ENCODE measurements at regions not wholly inside any gene's neighbourhood (a gene's known extent, or its start where the extent isn't known, plus 50 kb on each side); places are given as distances from the start of the nearest gene placed in this dataset.

DNA sequence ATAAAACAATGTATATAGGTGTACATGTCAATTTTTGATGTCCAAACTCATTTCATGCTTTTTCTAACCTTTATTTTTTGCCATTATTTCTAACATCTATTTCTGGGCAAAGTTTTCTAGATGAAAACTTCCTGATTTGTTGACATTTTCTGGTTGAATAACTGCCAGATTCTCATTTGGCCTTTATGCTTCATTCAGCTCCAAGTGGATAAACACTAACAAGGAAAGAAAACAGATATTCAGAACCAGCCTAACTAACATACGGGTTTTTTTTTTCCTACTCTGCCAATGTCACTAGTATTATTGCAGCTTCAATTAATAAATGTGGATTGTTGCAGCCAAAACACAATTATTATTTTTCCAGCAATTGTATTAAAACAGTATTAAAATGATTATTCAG is 50.9 kb upstream of the RAP1GDS1 start:
- no peak for DNase-seq (ENCODE audit: low spot score)
- TF ChIP-seq, protein P1, sequence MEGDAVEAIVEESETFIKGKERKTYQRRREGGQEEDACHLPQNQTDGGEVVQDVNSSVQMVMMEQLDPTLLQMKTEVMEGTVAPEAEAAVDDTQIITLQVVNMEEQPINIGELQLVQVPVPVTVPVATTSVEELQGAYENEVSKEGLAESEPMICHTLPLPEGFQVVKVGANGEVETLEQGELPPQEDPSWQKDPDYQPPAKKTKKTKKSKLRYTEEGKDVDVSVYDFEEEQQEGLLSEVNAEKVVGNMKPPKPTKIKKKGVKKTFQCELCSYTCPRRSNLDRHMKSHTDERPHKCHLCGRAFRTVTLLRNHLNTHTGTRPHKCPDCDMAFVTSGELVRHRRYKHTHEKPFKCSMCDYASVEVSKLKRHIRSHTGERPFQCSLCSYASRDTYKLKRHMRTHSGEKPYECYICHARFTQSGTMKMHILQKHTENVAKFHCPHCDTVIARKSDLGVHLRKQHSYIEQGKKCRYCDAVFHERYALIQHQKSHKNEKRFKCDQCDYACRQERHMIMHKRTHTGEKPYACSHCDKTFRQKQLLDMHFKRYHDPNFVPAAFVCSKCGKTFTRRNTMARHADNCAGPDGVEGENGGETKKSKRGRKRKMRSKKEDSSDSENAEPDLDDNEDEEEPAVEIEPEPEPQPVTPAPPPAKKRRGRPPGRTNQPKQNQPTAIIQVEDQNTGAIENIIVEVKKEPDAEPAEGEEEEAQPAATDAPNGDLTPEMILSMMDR (IDR thresholded peaks at IDR 0.05; ENCODE audit: extremely low read depth, missing control alignments), result no peak

DNA sequence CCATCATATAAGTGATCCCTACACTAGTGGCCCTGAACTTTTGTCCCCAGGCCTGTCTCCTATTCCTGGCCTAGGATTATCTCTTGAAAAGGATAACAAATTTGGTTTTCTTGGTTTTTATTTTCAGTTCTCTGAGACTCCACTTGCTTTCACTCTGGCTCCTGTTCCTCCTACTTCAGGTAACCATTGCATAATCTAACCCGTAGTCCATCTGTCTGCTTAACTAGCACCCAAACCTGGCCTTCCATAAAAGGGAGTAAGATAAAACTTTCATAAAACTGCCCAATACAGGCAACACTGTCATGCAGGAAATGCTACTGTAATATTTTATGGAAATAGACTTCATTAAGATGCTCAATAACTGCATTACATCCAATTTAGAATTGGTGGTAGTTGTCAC is 52.1 kb upstream of the RAP1GDS1 start:
- DNase-seq (ENCODE audit: low spot score), result no peak
- TF ChIP-seq, protein P1 (IDR thresholded peaks at IDR 0.05; ENCODE audit: extremely low read depth, missing control alignments), result no peak

DNA sequence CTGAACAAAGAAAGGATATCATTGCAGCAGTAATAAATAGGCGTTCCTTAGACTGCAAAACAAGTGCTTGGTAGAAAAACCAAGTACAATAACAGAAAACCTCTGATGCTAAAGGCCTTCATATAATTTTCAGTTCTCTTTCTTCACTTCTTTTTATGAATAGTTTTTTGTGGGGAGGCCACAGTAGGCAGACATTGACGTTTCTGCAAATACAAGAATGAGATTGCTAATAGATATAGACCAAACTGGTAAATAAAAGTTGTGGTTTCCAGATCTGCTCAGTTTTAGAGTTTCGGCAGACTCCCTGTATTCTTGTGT is 57.0 kb upstream of the RAP1GDS1 start:
- TF ChIP-seq, protein P1 (IDR thresholded peaks at IDR 0.05; ENCODE audit: extremely low read depth, missing control alignments), result no peak

DNA sequence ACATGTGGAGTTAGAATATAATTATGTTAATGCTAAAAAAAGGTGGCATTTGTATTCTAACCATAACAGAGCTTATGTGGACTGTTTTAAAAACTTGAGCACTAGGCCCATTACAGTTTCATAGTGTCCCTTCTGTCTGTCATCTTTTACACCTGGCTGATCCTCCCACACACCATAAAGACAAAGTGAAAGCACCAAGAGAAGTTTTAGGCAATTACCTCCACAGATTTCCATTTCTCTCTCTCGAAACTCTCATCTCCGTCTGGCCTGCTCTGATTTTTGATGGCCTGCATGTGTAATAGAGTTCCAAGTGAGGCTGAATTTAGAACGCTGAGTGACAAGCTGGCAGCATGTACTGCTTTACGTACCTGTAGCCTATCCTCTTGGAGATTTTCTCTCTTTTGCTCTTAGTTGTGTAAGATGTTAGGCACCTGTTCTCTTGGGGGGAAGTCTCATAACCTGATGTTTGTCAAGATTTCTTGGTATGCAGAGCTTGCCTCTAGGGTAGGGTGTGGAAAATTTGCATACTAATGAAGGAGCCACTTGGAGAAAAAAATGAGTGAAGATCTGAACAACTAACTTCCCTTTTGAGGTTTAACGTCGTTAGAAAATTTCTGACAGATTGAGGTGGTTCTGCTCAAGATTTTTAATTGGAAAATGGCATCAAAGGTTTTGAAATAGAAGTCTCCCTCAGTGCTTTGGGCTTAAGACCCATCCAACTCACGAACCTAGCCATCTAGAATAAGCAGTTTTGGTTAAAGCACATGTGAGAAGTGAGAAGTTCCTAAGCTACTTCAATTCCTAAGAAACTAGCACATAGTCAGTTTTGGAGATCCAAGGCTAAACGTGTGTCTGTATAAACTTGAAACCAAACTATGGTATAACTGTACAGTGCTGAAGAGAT is 57.6 kb upstream of the RAP1GDS1 start:
- DNase-seq (ENCODE audit: low spot score), result peak; percentile 57
- TF ChIP-seq, protein P1 (IDR thresholded peaks at IDR 0.05; ENCODE audit: extremely low read depth, missing control alignments), result no peak

More for the DNA sequence above, 57.0 kb upstream of the RAP1GDS1 start:
- peak; percentile 26 for DNase-seq (ENCODE audit: low spot score)

DNA sequence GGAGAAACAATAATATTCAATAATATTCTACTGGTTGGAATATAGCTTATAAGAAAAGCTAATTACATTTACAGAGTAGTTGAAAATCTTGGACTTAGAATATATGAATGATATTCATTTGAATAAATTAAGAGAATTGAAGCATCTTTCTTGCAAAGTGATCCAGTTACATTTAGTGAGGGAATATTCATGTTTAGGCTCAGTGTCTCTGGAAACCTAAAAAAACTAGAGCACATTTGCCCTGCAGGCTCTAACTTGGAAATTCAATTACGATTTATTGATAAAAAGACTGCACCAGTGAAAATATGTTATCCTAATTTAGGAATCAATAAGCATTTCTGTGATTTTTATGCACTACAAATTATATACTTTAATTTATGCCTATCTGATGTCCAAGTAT is 58.3 kb upstream of the RAP1GDS1 start:
- no peak for DNase-seq (ENCODE audit: low spot score)
- TF ChIP-seq, protein P1 (IDR thresholded peaks at IDR 0.05; ENCODE audit: extremely low read depth, missing control alignments), result no peak

DNA sequence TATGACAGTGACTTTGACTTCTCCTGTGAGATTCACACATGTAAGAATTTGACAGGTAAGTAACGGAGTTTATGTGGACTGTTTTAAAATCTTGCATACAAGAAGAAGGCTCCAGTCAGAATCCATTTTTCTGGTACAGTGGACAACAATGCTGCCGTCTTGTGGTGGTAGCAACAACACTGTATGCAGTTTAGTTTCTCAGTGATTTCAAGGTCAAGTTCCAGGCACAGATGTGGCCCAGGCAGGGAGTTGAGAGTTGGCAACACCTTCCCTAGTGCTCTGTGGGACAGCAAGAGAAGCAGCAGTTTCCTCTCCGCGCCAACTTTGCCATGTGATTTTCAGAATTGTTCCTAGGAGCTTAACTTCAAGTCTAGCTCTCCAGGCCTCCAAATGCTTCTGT is 56.0 kb upstream of the STPG2 start:
- TF ChIP-seq, protein P1 (IDR thresholded peaks at IDR 0.05; ENCODE audit: extremely low read depth, missing control alignments), result no peak
- no peak for DNase-seq (ENCODE audit: low spot score)

DNA sequence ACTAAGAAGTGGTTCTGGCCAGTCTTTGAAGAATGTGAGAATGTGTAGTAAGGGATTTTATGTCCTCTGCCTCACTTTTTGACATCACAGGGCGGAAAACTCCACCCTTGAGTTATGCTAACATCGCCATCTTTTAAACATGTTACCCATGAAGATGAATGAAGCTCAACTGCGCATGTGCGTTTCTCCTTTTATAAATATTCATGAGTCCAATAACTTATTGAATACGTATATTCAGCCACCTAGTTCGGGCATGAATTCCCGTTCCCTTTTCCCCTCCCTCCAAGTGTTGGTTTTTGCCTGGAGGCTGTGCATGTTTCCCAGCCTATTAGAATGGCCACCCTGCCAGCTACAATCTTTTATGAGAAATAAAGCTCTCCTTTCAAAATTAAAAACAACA is 51.7 kb upstream of the STPG2 start:
- DNase-seq (ENCODE audit: low spot score), result no peak
- TF ChIP-seq, protein P1 (IDR thresholded peaks at IDR 0.05; ENCODE audit: extremely low read depth, missing control alignments), result no peak
